ENCODE measurements at regions not wholly inside any gene's neighbourhood (a gene's known extent, or its start where the extent isn't known, plus 50 kb on each side); places are given as distances from the start of the nearest gene placed in this dataset.

GRCh38 chr6:22442826-22443225, 126.5 kb upstream of the HDGFL1 start:
- CTCF ChIA-PET: no interaction called here
- POLR2A ChIA-PET: interaction anchor here (0.6 kb wide), 1 partner anchor 854 kb away, joined by 5 read pairs; no protein-coding TSS in a partner anchor
- H3K4me3 ChIP-seq (ENCODE audit: low read depth, low read length): no peak overlapping the region
- DNase-seq (ENCODE audit: low read depth, low spot score): peak; percentile 17
- no peak for TF ChIP-seq CTCF (IDR thresholded peaks at IDR 0.05; ENCODE audit: insufficient read depth, low read length, missing control alignments)

GRCh38 chr6:22444330-22444729, 125.0 kb upstream of the HDGFL1 start:
- TF ChIP-seq CTCF (IDR thresholded peaks at IDR 0.05; ENCODE audit: insufficient read depth, low read length, missing control alignments): no peak
- POLR2A ChIA-PET: no interaction called here
- no peak overlapping the region for H3K4me3 ChIP-seq (ENCODE audit: low read depth, low read length)
- no peak for DNase-seq (ENCODE audit: low read depth, low spot score)
- CTCF ChIA-PET: no interaction called here

- no peak for TF ChIP-seq CTCF (IDR thresholded peaks at IDR 0.05; ENCODE audit: insufficient read depth, low read length, missing control alignments)
- CTCF ChIA-PET: no interaction called here
- DNase-seq (ENCODE audit: low read depth, low spot score): no peak
- no peak overlapping the region for H3K4me3 ChIP-seq (ENCODE audit: low read depth, low read length)
- POLR2A ChIA-PET: no interaction called here
Measured at GRCh38 chr6:22445946-22446345, 123.4 kb upstream of the HDGFL1 start.

- CTCF ChIA-PET: no interaction called here
- no peak for TF ChIP-seq CTCF (IDR thresholded peaks at IDR 0.05; ENCODE audit: insufficient read depth, low read length, missing control alignments)
- POLR2A ChIA-PET: no interaction called here
- DNase-seq (ENCODE audit: low read depth, low spot score): no peak
- no peak overlapping the region for H3K4me3 ChIP-seq (ENCODE audit: low read depth, low read length)
Measured at GRCh38 chr6:22447249-22448196, 121.8 kb upstream of the HDGFL1 start.

GRCh38 chr6:22448291-22448711, 121.1 kb upstream of the HDGFL1 start:
- TF ChIP-seq CTCF (IDR thresholded peaks at IDR 0.05; ENCODE audit: insufficient read depth, low read length, missing control alignments): no peak
- H3K4me3 ChIP-seq (ENCODE audit: low read depth, low read length): no peak overlapping the region
- ChIA-PET CTCF (interaction anchor here (0.9 kb wide), 1 partner anchor 9 kb away, joined by 3 read pairs; no protein-coding TSS in a partner anchor), POLR2A (no interaction called here)
- peak; percentile 59 for DNase-seq (ENCODE audit: low read depth, low spot score)

- no peak overlapping the region for H3K4me3 ChIP-seq (ENCODE audit: low read depth, low read length)
- POLR2A ChIA-PET: interaction anchor here (0.5 kb wide), 1 partner anchor 489 kb away, joined by 4 read pairs; no protein-coding TSS in a partner anchor
- TF ChIP-seq CTCF (IDR thresholded peaks at IDR 0.05; ENCODE audit: insufficient read depth, low read length, missing control alignments): no peak
- CTCF ChIA-PET: no interaction called here
- no peak for DNase-seq (ENCODE audit: low read depth, low spot score)
Measured at GRCh38 chr6:22451962-22452361, 117.4 kb upstream of the HDGFL1 start.

Data from AG04449 (cell line).